ENCODE measurements at regions not wholly inside any gene's neighbourhood (a gene's known extent, or its start where the extent isn't known, plus 50 kb on each side); places are given as distances from the start of the nearest gene placed in this dataset.

DNA sequence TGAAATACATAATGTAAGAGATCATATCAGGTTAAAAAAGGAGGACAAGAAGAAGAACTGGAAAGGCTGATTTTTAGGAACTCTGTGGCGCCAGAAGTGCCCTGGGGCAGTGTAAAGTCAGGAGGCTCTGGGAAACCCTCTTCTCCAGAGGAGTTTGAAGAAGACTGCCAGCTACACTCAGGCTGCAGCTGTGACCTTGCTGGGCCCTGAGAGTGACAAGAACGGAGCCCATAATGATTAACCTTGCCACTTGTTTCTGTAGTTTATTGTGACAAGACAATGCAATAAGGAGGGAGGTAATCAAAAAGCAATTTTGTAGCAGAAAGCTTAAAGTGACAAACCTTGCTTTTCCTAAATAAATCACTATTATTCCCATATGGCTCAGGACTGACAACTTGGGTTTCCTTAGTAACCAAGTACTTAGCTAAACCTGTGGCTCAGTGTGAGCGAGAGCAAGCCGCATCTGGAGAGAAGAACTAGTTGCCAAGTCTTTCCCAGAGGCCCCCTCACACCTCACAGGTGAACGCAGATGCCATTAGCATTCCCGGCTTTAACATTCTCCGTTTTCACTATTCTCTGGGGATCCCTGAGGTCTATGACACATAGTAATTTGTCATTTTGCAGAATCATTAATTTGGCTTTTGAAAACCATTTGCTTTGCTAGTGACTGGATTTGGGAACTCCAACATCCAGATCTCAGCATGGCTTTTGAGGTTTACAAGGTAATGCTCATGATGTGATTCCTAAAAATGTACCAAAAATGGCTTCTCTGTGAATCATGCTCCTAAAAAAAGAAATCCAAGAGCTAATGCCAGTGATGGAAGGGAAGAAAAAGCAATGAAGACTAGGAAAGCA is 115.9 kb downstream of the OMA1 start:
- no peak for DNase-seq

DNA sequence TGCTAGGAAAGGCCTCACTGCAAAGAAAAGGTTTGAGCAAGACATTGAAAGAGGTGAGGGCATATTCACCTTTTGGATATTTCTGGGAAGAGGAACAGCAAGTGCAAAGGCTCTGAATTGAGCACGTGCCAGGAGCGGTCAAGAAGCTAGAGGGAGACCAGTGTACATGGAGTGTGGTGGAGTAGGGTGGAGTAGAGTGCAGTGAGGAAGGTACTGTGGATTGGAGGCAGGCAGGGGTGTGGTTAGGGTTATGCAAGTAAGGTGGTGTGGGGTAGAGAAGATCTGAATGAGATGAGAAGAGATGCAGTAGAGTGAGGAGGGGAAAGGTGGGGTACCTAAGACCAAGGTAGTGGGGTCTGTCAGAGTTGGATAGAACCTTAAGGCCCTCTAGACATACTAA is 119.6 kb downstream of the OMA1 start:
- no peak for DNase-seq

DNA sequence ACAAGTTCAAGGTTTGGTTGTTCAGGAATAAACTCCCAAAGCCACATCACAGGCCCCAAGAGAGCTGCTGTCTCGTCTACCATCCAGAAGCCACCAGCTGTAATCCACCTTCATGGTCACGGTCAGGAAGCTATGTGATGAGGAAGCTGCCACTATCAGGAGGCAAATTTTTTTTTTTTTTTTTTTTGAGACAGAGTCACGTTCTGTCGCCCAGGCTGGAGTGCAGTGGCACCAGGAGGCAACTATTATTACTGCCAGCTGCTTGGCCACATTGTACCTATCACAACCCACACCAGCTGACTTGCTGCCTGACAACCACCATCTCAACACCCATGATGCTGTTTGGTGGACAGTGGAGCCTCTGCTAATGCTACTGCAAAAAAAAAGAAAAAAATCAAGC is 124.1 kb downstream of the OMA1 start:
- no peak for DNase-seq

GRCh38 chr1:58418283-58419228 is 128.0 kb downstream of the OMA1 start:
- DNase-seq: no peak

DNA sequence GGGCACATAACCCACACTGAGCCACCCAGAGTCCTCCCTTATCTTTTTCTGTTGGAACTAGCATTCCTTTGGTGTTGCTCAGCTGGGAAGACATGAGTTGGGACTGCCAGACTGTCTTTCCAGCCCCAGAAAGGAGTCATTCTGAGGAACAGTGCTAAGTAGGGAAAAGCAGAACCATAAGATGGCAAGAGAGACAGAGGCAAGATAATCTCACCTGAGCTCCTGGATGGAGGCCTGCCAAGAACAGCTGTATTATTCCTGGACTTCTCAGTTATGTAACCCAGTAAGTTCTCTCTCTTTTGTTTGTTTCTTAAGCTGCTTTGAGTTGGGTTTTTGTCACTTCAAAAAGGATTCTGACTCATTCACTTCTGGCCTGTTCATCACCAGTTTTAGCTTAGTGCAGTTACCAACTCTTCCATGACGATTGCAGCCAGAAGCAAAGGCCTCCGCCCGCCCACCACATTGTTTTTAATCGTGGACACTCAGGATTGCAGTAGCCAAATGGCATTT is 134.4 kb downstream of the OMA1 start:
- DNase-seq: no peak

DNA sequence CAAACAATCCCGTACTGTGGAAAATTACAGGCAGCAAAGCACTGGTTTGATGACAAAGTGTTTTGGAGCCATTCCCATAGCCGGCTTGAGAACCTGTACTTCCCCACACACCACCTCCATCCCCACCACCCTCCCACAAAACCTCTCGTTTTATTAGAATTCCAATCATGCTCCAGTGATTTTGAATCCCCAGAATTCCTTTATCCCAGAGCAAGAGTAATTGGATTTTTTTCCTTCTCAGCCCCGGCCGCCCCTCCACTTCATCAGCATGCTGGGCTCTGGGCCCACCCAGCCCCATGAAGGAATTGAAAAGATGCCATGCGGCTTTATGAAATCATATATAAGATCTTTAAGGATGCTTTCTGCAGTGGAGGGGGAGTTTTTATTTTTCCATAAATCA is 136.6 kb downstream of the OMA1 start:
- DNase-seq: no peak

DNA sequence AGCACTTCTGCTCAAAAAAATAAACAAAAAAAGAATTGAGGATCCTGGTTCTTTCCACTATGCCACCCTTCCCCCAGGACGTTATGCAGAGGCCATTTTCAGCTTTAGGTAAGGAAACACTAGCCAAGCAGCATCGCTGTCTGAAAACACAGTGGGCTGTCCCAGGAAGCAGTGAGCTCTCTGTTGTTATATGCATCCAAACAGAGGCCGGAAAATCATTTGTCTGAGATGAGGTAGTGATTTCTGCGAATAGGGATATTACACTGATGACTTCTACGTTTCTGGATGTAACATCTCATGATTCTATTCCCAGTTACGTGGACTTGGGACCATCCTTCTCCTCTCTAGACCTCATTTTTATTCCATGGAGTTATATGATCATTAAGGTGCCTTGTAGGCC is 137.2 kb downstream of the OMA1 start:
- DNase-seq: no peak

DNA sequence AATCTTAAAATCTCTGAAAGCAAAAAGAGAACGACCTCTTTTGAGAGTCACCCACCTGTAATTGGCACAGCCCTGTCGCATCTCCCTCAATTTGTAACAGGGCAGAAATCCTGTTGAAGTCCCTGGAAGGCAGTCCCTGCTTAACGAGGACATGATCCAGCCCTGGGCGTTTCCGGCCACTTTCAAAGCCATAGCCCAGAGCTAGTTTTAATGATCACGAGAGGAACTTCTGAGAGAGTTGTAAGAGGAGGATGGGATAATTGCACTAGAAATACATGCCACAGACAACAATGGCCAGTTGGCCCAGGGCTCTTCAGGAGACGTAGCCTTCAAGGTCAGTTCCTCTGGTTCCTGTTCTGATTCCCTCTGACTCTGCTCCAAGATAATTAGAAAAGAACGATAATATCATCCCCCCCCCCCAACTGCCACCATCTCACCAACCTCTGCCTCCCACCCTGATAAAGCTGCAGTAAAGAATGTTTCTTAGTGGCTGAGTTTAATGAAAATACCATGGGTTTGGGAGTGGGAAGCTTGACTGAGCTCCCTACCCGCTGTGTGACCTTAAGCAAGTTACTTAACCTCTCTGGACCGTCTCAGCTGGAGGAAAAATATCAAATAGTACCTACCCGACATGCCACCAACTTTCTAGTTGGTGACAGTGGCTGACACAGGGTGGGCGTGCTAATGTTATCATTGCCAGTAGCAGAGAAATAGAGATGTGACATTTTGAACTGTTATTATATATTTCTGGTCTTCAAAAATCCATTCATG is 140.0 kb downstream of the OMA1 start:
- DNase-seq: no peak

DNA sequence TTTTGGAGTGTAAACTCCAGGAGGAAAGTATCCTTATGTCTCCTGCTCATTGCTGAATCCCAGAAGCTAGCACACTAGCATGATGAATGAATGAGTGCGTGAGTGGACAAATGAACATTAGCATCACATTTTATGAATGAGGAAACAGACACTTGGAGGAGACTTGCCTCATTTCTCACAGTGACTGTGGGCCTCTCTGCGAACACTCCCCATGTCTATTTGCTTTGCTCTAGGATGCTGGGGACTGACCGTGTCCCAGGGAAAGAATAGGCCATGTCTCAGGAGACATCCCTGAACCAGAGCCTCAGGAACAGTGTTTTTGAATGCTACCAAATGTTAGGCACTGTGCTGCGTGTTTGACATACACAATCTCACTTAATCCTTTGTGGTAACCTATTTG is 140.9 kb downstream of the OMA1 start:
- DNase-seq: no peak

GRCh38 chr1:58403894-58404293 is 142.6 kb downstream of the OMA1 start:
- no peak for DNase-seq

GRCh38 chr1:58402444-58402843 is 144.1 kb downstream of the OMA1 start:
- DNase-seq: no peak

DNA sequence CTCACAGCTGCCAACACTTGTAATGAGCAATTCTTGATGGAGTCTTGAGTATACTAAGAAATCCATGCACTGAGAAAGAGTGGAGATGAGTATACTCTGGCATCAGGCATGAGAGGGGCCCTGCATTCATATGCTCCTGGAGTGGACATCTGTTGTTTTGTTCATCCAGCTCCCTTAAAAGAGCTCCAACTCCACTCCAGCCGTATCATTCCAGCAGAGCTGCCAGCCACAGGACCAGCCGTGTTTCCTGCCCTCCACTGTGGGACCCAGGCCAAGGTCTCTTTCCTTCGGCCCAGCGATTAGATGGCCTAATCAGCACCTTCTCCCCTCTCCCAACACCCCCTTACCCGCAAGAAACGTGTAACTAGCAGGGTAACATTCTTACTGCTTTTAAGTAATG is 144.5 kb downstream of the OMA1 start:
- no peak for DNase-seq

DNA sequence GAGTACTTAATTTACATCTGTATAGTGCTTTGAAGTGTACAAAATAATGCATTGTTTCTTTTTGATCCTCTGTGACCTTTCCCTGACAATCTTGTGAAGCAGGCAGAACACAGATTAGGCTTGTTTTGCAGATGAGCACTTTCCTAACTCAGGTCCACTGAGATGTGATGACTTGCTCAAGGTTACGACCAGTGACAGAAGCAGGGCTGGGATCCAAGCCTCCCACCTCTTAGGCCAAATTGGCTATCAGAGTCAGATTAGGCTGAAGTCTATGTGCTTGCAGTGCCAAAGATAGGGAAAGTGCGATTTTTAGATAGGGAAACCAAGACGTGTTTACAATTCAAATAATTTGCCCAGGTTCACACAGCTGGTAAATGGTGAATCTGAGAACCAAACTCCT is 147.3 kb downstream of the OMA1 start:
- DNase-seq: no peak

- no peak for DNase-seq
Measured at GRCh38 chr1:58398714-58399113, 147.8 kb downstream of the OMA1 start.

- no peak for DNase-seq
Measured at GRCh38 chr1:58397187-58397820, 149.2 kb downstream of the OMA1 start.

- DNase-seq: no peak
Measured at GRCh38 chr1:58396150-58396549, 150.4 kb downstream of the OMA1 start.

DNA sequence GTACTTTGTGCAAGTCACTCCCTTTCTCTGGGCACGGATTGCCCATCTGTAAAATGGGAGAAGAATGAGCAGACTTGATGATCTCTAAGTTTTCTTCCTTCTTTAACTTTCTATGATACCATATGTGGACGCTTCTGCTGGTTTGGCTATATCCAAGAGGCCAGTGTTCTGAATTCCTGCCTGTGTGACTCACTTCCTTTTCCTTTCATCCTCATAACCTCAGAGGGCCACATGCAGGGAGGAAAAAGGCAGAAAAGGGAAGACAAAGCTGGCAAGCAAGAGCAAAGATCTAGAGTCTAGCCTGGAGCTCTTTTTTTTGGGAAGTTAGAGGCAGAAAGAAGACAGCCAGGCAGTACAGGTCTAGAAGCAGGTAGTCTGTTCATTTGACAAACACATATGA is 151.2 kb downstream of the OMA1 start:
- DNase-seq: no peak

DNA sequence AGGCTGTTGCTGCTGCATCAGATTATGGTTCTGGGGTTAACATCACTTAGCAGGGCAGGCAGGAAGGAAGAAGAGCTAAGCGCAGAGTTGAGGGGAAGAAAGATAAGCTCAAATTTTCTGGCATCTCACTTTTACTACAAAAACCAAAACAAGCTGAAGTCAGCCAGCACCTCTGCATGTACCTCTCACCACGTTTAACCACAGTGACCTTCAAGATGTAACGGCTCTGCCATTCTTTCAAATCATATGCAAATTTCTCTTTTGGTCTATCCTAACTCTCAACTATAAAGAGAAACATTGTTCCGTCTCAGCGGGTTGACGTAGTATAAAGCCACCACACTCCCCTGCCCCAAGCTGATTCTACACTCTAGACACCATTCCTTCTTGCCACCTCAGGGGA is 154.4 kb downstream of the OMA1 start:
- no peak for DNase-seq

DNA sequence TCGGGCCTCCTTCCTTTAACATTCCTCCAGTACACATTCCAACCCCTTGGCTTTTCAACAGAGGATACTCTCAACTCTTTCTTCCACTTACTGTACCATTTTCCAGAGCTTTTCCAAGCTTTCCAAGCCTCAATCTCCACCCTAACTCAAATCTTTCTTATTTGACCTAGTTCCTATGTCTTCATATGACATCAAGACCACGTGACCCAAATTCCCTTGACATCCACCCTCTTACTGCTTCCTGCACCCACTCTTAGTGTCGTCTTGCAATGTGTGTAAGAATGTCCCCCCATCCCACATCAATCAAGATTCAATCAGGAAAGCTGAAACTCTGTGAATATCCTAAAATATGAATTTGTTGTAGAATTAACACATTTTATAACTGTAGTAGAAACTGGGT is 155.0 kb downstream of the OMA1 start:
- no peak for DNase-seq

- DNase-seq: no peak
Measured at GRCh38 chr1:58391056-58391455, 155.5 kb downstream of the OMA1 start.

DNA sequence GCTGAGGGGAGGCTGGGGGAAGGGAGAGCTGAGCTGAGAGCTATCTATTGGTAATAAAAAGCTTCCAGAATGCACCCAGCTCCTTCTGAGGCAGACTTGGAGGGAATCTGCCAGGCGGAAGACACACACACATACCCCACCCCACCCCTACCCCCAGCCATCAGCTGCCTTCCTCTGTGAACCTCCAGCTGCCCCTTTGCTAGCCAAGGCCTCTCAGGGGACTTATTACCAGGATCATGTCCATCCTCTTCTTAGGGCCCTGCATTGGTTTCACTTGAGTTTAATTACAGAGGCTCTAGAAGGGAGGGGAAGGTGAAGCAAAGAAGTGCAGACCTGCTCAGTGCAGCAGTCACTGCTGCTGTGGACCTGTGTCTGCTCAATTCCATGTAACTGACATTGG is 156.4 kb downstream of the OMA1 start:
- DNase-seq: no peak

- no peak for DNase-seq
Measured at GRCh38 chr1:58380345-58380744, 166.2 kb downstream of the OMA1 start.

GRCh38 chr1:58367217-58367616 is 179.3 kb downstream of the OMA1 start:
- no peak for DNase-seq

Data from NCI-H187 (cell line).